ENCODE measurements at regions not wholly inside any gene's neighbourhood (a gene's known extent, or its start where the extent isn't known, plus 50 kb on each side); places are given as distances from the start of the nearest gene placed in this dataset.

DNA sequence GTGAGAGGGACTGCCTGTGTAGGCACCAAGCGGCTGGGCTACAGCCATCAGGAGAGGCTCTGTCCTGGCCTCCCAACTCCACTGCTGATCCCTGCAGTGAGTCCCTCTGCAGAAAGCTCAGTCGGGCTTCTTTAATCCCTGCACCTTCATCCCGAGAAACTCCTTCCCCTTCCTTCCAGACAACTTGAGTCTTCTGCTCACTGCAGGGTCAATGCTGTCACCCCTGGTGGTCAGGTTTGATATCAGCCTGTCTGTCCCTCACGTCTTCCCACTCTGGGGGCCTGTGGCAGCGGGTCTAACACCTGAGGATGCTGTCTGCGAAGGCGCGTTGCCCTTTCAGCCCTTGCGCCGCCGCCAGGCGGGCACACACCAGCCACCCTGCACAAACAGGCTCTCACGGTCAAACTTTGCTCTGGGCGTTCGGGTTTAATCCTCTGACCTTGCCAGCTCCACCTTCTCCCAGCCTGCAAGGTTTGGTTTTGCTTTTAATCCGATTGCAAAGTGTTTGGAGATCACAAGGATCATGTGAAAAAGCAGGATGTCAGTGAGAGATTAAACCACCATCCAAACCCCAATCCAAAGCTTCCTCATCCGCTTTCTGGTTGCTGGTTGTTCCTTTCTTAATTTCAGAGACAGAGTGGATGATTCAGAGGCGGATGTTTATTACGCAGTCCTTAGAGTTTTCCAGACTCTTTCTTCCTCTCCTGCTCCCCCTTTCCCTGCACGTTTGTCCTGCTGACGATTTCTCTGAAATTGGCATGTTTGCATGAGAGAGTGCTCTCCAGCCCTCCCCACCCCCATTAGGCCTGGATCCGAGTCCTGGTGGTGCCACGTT, 74.8 kb upstream of the SLC34A2 start:
- H3K4me1 ChIP-seq (ENCODE audit: control insufficient read depth in 1 of 2, insufficient read depth in 2 of 2, low read length in 2 of 2) = no peaks in the 10 kb centered on the region
- no peaks in the 10 kb centered on the region for H3K9me2 ChIP-seq (ENCODE audit: insufficient read depth)
- intact Hi-C loops (cut with micrococcal nuclease) = no loop called here
- POLR2A ChIA-PET = no interaction called here
- H3K4me2 ChIP-seq (ENCODE audit: low read length) = no peak overlapping the region
- RAD21 ChIA-PET (ENCODE audit: low non-redundant PET in 1 of 2, low total read pairs in 2 of 2, uncharacterized antibody in 2 of 2, unreplicated experiment in 2 of 2) = no interaction called here
- H3K9me3 ChIP-seq (ENCODE audit: control insufficient read depth in 1 of 2, insufficient read depth in 1 of 2, low read depth in 1 of 2, low read length in 2 of 2) = no peaks in the 10 kb centered on the region
- no peak overlapping the region for H3K9ac ChIP-seq (ENCODE audit: low read length)
- H3K36me3 ChIP-seq (ENCODE audit: control insufficient read depth in 1 of 2, insufficient read depth in 2 of 2, low read length in 2 of 2) = no peaks in the 10 kb centered on the region
- no peaks in the 10 kb centered on the region for H3K79me2 ChIP-seq (ENCODE audit: insufficient read depth, low read length)
- CTCF ChIA-PET = no interaction called here
- BruUV-seq (replicated peaks) = no TSS peak
- ATAC-seq = no peak
- no peak for TF ChIP-seq SIN3A (IDR thresholded peaks at IDR 0.05; ENCODE audit: low read depth)
- TF ChIP-seq, protein P1, sequence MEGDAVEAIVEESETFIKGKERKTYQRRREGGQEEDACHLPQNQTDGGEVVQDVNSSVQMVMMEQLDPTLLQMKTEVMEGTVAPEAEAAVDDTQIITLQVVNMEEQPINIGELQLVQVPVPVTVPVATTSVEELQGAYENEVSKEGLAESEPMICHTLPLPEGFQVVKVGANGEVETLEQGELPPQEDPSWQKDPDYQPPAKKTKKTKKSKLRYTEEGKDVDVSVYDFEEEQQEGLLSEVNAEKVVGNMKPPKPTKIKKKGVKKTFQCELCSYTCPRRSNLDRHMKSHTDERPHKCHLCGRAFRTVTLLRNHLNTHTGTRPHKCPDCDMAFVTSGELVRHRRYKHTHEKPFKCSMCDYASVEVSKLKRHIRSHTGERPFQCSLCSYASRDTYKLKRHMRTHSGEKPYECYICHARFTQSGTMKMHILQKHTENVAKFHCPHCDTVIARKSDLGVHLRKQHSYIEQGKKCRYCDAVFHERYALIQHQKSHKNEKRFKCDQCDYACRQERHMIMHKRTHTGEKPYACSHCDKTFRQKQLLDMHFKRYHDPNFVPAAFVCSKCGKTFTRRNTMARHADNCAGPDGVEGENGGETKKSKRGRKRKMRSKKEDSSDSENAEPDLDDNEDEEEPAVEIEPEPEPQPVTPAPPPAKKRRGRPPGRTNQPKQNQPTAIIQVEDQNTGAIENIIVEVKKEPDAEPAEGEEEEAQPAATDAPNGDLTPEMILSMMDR (IDR thresholded peaks at IDR 0.05 in 2 of 3, conservative IDR thresholded peaks at IDR 0.05 in 1 of 3; ENCODE audit: borderline replicate concordance in 1 of 3, insufficient read depth in 1 of 3, low read depth in 2 of 3, low read length in 2 of 3) = 0 out of 6 replicates have a peak, but pooled peaks of 1 of the 3 experiments have one; percentile 1
- no peak for DNase-seq (ENCODE audit: low read depth, low spot score)
- H3K4me3 ChIP-seq (replicated peaks in 1 of 2; ENCODE audit: low read depth in 1 of 2, low read length in 2 of 2) = no peak overlapping the region
- no peak overlapping the region for H2AFZ ChIP-seq (ENCODE audit: low read depth, low read length, poor library complexity, severe bottlenecking)
- no peak overlapping the region for H3K27ac ChIP-seq (ENCODE audit: low read depth, low read length)
- H4K20me1 ChIP-seq (ENCODE audit: insufficient read depth) = no peaks in the 10 kb centered on the region
- H3K27me3 ChIP-seq (ENCODE audit: insufficient read depth, low read length) = no peaks in the 10 kb centered on the region

DNA sequence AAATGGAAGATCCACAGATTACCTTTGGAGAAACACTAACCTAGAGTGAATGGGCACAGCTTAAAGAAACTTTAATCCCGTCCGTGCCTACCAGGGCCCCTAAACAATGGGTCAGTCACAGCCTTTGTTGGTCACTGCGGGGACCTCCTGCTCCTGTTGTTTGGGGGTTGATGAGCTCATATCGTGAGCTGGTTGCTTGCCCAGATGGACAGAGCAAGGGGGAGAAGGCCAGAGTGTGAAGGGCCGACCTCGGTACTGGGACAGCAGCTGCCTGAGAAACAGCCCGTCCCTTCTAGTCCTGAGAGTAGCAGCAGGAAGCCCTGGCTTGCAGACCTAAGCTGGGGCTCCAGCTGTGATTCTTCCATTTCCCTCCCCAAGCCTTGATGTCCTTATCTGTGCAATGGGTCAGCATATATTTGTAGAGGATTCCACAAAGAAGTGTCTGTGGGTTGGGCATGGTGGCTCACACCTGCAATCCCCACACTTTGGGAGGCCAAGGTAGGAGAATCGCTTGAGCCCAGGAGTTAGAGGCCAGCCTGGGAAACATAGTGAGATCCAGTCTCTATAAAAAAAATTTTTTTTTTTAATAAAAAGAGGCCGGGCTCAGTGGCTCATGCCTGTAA, 69.6 kb upstream of the SLC34A2 start:
- Histone ChIP-seq H3K9me2 (ENCODE audit: insufficient read depth) (no peaks in the 10 kb centered on the region), H3K9ac (ENCODE audit: low read length) (no peak overlapping the region), H3K4me1 (ENCODE audit: control insufficient read depth in 1 of 2, insufficient read depth in 2 of 2, low read length in 2 of 2) (no peaks in the 10 kb centered on the region), H3K27ac (ENCODE audit: low read depth, low read length) (no peak overlapping the region), H3K79me2 (ENCODE audit: insufficient read depth, low read length) (no peaks in the 10 kb centered on the region), H3K4me2 (ENCODE audit: low read length) (no peak overlapping the region), H2AFZ (ENCODE audit: low read depth, low read length, poor library complexity, severe bottlenecking) (no peak overlapping the region), H3K4me3 (replicated peaks in 1 of 2; ENCODE audit: low read depth in 1 of 2, low read length in 2 of 2) (no peak overlapping the region), H3K36me3 (ENCODE audit: control insufficient read depth in 1 of 2, insufficient read depth in 2 of 2, low read length in 2 of 2) (no peaks in the 10 kb centered on the region), H3K9me3 (ENCODE audit: control insufficient read depth in 1 of 2, insufficient read depth in 1 of 2, low read depth in 1 of 2, low read length in 2 of 2) (no peaks in the 10 kb centered on the region), H4K20me1 (ENCODE audit: insufficient read depth) (no peaks in the 10 kb centered on the region), H3K27me3 (ENCODE audit: insufficient read depth, low read length) (no peaks in the 10 kb centered on the region)
- BruUV-seq (replicated peaks) = no TSS peak
- no peak for DNase-seq (ENCODE audit: low read depth, low spot score)
- ChIA-PET CTCF (no interaction called here), POLR2A (no interaction called here), RAD21 (ENCODE audit: low non-redundant PET in 1 of 2, low total read pairs in 2 of 2, uncharacterized antibody in 2 of 2, unreplicated experiment in 2 of 2) (no interaction called here)
- ATAC-seq = no peak
- intact Hi-C loops (cut with micrococcal nuclease) = no loop called here
- TF ChIP-seq, protein P2, sequence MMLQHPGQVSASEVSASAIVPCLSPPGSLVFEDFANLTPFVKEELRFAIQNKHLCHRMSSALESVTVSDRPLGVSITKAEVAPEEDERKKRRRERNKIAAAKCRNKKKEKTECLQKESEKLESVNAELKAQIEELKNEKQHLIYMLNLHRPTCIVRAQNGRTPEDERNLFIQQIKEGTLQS (IDR thresholded peaks at IDR 0.05) = no peak
- TF ChIP-seq RAD21 (IDR thresholded peaks at IDR 0.05; ENCODE audit: low read depth) = no peak
- TF ChIP-seq ZNF274 (IDR thresholded peaks at IDR 0.05; ENCODE audit: low read depth, low read length) = no peak
- no peak for TF ChIP-seq EZH2phosphoT487 (IDR thresholded peaks at IDR 0.05; ENCODE audit: borderline replicate concordance)
- no peak for TF ChIP-seq ELF1 (IDR thresholded peaks at IDR 0.05; ENCODE audit: borderline replicate concordance, low read depth)
